GM21737 (cell line): ENCODE measurements at regions not wholly inside any gene's neighbourhood (a gene's known extent, or its start where the extent isn't known, plus 50 kb on each side); places are given as distances from the start of the nearest gene placed in this dataset.
"Not testable (repeated sequence)": the region's sequence is repeated elsewhere in the genome, so short reads cannot be mapped to it uniquely, and the experiment has no call there.

ENCODE experiments used
- ATAC-seq: cut with Tn5 transposase; IDR thresholded peaks from one replicate; pipeline ENCODE4 v1.9.1; 2021; ENCODE audit warnings: mild to moderate bottlenecking, moderate library complexity; ENCODE audit not compliant: unreplicated experiment

DNA sequence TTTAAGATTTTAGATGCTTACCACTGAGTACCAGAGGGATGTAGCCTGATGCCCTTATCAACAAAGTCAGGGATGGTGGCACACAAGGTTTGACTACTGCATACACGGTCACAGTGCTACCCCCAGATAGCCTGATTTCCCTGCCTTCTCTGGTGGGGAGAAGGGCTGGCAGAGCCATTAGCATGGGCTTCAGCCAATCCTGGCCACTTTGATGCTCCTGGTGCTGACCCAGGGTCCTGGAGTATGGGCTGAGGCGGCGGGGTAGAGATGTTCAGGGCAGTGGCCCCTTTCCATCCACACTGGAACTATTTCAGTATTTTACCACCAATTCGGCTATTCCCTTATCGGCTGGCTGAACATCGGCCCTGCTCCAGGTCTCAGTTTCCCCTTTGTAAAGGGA is 83.2 kb downstream of the POTEB3 start:
- not testable (repeated sequence) for ATAC-seq

DNA sequence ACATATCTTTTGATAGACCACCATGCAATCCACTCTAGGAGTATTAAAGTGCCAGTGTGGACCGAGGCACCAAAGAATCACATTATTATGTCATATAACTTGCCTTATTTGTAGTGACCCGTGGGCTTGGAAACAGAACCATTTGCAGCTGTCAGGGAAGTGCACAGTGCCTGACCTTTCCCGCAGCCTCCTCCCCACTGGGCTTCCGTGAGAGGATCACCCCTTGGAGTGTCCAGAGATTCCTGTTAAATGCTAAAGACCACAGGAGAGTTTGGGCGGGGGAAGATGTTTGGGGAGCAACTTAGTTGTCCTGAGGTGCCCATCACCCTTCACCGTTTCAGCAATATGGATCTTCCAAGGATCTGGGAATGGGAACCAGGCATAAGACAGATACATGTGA is 84.4 kb downstream of the POTEB3 start:
- not testable (repeated sequence) for ATAC-seq

DNA sequence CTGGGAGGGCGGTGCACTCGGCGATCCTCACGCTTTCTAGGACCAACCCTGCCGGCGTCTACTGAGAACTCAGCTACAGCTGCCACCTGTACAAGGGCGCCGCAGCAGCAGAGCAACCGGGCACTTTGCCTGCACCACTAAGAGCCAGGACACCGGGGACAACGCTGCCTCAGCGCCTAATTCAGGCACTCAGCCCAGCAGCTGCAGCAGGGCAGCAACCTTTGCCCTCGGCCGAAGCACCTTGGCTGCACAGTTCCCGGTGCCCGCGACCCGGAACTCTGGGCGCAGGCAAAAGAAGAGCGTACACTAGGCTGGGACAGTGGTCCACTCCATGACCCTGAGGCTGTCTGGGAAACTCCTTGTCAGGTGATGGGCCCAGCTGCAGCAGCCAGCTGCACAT is 85.7 kb downstream of the POTEB3 start:
- ATAC-seq = not testable (repeated sequence)

DNA sequence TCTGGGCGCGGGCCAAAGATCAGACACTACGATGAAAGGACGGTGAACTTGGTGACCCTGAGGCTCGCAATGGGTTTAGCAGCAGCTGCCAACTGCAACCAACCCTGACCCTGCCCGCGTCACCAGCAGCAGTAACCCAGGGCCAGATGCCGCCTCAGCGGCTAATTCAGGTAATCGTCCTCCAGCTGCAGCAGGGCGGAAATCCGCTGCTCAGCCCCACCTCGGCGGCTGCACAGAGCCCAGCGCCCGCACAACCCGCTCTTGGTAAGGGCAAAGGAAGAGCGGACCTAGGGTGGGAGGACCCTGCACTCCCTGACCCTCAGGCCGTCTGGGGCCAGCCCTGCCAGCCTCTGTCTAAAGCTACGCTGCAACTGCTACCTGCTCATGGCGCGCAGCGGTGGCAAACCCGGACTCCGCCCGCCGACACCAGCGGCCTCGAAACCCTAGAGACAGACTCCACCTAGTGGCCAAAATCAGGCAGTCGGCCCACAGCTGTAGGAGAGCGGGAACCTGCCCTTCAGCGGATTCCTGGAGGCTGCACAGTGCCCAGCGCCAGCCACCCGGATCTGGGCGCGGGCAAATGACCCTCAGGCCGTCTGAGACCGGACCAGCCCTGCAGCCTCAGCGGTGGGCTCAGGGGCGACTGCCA is 87.5 kb downstream of the POTEB3 start:
- not testable (repeated sequence) for ATAC-seq

DNA sequence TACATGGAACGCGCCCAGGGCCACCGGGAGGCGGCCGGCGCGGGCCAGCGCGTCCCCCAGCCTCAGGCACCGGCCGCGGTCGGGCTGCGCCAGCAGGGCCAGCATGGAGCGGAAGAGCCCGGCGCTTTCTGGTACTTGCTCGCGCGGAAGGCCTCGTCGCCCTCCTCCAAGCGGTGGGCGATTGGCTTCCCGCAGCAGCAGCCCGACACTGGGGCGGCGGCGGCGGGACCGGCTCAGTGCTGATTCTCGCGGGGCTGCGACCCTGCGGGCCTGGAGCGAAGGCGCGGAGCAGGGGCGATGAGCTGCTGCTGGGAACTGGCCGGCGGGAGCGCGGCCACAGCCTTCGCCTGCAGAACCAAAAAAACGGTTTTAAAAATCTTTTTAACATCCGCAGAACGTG is 95.3 kb downstream of the POTEB3 start:
- ATAC-seq = not testable (repeated sequence)

DNA sequence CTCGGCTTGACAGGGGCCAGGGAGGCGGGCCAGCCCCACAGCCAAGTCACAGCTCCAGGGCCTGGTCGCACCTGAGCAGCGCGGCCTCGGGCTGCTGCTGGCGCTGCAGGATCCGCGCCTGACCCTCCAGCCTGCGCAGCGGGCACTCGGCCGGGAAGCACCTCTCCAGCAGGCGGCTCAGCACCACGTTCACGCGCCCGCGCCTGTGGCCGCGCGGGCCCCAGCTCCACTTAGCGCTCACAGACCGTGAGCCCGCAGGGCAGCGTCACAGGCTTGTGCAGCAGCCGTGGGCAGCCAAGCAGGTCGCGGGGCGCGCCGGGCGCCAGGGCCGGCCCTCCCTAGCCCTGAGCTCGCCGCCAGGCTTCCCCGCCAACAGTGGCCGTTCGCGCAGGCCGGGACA is 95.8 kb downstream of the POTEB3 start:
- not testable (repeated sequence) for ATAC-seq

DNA sequence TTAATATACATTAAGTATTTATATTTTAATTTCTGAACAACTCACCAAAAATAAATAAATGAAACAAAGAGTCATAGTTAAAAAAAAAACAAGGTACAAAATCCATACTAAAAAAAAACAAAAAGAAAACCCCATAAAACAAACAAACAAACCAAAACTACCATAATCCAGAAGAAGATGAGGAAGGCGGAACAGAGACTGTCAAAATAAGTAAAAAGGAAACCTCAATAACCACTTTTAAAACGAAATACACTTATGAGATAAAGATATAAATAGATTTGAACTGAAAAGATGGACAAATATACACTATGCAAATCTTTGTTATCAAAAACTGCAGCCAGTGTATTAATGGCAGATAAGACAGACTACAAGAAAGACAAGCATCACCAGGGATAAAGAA is 103.3 kb downstream of the POTEB3 start:
- not testable (repeated sequence) for ATAC-seq

DNA sequence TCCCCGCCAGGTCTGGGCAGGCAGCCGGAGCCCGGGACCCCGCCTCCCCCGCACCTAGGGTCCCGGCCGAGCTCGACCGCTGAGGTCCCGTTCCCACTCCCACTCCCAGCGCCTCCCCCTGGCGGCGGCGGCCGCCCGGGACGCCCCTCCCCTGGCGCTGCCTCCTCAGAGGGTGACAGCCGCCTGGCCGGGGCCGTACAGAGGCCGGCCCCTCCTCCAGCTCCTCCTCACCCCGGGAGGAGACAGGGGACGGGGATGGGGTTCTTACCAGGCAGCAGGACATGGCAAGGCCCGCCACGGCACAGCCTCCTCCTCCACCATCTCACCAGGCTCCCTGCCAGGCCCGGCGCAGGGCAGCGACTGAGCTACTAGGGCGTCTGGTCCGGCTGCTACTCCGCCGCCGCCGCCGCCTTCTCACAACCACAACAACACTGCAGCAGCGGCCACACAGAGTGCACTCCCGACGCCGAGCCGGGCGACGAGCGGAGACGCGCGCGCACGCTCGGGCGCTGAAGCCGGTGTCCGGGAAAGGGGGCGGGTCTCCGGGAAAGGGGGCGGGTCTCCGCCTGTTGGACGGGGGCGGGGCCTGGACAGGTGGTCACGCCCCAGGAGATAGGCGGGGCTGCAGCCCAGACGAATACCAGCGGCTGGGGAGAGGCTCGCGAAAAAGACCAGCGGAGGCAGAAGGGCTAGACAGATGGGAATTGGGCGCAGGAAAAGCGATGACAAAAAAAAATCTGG is 115.4 kb downstream of the POTEB3 start:
- ATAC-seq = not testable (repeated sequence)

DNA sequence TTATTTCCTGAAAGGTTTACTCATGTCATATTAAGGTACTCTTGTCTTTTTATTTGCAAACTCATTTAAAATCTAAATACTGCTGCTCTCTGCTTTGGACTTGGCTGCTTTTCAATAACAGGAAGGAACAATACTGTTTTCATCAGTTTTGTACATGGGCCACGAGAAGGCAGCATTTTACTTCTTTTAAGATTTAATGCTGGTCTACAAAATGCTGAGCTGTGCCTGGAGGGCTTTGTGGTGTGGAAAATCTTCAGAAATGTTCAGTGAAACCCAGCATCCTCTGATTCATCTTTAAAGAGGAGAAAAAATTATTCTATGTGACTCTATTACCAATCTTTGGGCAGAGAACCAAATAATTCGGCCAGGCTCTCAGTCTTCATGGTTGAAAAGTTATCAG is 155.9 kb downstream of the POTEB3 start:
- ATAC-seq = peak; percentile 41

DNA sequence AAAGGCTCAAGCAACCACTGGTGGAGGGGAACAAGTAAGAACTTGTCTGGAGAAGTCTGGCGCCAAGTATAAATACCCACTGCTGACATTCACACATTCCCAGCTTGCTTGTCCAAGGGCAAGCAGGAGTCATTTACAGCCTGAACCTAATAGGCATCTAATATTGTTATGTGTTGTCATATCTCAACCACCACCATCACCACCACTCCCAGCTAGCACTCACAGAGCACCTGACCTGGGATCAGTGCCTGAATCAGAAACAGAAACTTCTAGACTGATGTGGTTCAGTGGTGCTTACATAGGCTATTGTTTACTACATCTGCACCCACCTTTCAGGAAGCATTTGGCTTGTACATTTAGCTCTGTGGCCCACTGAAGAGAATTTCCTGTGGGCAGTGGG is 157.1 kb downstream of the POTEB3 start:
- peak; percentile 94 for ATAC-seq

DNA sequence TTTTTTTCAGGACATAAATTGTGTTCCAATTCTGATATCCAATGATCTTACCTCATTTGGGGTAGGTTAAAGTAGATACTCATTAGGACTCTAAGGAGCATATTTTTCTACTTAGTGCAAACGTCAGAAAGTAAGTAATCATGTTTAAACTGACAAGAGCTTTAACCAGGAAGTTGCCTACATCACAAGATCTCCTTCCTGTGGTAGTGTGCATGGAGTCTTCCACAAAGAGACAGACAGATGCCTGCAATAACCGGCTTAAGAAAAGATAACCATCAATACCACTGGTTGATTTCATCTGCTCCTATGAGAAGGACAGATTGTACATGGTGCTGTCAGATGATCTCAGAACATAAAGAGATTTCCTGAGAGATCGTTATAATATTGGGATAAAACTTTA is 160.0 kb downstream of the POTEB3 start:
- ATAC-seq = not testable (repeated sequence)

DNA sequence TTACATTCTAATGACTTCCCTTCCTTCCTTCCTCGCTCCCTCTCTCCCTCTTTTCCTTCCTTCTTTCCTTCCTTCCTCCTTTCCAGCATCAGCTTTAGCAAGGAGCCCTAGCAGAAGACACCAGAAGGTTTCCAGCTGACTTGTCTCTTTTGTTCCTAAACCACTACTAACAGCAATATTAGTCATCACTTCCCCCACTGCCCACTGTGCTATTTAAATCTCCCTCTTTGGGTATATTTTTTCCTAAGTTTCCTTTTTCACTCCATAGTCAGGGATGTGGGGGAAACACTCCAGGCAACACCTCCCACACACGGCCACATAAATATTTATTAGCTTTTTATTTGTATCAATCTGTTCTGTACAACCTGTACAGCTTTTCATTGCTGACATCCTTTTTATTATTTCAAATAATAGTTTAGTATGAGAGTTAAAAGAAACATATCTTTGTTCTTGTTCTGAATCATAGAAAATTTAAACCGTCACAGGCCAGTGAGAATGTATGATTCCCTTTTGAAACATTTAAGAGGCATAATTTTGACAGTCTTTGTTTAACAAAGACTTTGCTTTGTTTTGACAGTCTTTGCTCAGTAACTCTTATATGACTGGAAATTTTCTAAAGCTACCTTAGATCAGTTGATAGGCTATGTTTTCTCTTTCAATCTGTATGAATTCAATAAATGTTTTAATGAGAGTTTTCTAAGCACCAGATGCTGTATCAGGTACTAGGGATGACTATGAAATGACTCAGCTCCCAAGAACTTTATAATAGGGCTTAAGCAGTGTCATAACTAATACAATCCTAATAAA is 167.9 kb downstream of the POTEB3 start:
- not testable (repeated sequence) for ATAC-seq

DNA sequence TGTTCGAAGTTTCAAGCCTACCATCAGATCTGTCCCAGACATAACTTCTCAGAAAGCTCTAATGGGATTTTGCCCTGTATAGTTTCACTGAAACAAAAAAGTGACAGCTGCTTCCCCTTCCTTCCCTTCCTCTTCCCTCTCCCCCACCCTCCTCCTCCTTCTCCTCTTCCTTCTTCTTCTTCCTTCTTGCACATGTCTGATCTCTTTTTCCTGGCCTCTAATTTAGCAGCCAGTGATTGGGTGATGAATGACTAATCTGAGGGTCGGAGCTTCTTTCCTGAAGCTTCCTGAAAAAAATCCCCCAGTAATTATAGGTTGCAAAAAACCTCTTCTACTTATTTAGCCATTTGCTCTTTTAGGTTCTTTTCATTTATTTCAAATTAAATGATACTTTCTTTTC is 168.7 kb downstream of the POTEB3 start:
- no peak for ATAC-seq

DNA sequence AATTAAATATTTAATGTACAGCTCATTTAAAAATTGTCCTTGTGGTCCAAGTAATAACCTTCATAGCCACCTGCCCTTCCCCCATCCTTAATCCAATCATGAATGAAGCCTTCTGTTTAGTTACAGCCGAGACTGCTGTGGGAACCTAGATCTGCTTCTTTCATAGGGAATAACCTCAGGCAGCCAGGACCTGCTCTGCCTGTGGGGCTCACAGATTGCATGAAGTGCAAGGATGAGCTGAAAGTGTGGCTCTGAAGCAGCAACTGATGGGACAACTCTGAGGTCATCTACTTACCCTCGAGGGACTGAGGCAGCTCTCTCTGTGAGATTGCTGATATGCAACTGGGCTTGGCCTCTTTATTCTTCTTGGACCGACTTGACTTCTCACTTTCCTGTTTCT is 169.8 kb downstream of the POTEB3 start:
- no peak for ATAC-seq

DNA sequence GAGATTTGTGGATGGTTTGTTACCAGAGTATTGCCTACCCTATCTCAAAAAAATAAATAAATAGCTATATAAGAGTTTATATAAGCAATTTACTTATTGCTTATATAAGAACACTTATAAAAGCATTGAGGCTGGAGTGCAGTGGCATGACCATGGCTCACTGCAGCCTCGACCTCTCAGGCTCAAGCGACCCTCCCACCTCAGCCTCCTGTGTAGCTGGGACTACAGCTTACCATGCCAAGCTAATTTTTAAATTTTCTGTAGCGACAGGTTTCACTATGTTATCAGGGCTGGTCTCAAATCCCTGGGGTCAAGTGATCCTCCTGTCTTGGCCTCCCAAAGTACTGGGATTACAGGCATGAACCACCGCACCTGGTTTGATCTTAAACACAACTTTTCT is 170.6 kb downstream of the POTEB3 start:
- ATAC-seq = not testable (repeated sequence)

DNA sequence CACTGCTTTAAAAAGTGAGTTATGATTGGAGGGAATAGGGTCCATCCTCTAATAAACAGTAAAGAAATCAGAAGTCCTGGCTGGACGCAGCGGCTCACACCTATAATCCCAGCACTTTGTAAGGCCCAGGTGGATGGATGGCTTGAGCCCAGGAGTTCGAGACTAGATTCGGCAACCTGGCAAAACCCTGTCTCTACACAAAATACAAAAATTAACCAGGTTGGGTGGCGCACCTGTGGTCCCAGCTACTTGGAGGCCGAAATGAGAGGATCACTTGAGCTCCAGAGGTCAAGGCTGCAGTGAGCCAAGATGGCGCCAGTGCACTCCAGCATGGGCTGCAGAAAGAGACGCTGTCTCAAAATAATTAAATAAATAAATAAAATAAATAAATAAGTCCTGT is 171.2 kb downstream of the POTEB3 start:
- ATAC-seq = no peak

DNA sequence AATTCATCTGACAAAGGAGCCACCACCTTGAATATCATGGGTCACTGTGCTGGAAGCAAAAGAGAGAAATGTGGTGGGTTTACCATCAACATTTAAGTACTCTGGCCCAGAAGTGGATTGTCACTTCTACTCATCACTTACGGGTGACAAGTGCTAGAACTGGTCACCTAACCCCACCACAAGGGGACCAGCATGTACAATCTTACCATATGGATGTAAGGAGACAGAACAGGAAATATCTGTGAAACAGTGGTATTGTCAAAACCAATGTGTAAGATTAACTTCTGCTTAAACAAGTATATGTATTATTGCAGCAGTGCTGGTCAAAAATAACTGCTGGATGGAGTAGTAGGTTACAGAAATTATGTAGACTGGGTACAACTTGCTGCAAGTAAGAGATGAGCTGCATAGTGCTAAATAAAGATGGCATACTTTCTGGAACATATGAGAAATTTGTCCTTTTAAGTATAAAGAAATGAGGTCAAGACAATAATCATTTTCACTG is 171.8 kb downstream of the POTEB3 start:
- no peak for ATAC-seq

DNA sequence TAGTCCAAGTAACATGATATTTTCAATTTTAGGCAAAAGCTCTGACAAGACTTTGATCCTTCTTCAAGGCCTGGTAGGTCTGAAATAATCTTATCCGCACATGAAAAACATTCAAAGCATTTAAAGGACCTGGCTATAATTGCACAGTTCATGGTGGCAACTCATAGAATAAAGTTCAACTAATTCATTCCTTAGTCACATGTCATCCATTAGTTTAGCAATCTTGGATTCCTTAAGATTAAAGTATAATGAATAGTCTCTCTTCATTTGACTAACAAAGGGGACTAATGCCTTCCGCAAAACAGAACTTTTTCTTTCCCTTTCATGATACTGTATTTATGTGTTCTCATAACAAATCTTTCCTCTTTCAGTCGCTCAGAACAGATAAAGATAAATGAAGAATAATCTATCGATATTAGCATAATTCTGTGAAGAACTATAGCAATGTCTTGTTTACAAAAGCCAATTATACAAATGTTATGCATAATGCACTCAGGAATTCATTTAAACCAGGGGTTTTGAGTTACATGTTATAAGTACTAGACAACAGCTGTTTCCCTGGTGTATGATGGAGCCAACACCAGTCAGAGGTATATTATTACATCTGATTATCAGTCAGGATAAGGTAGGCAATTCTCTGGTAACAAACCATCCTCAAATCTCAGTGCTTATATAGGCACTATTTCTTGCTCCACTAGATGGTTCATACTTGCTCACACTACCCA is 172.5 kb downstream of the POTEB3 start:
- ATAC-seq = no peak

DNA sequence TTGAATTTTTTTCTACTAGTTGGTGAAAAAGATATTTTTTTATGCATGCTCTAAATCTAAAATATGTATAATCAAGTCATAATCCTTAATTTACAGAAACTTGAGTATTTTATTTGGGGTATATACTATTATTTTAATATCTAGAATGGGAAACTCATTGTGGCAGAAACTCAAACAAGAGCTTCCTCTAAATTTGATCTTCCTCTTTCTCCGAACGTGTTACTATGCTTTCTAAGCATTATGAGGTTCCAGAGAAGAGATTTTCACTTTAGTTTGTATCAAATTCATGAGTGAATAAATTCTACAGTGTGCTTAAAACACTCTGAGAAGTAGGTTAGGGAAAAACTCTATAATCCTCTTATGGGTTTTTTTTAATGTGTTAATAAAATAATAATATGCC is 173.1 kb downstream of the POTEB3 start:
- ATAC-seq = no peak

DNA sequence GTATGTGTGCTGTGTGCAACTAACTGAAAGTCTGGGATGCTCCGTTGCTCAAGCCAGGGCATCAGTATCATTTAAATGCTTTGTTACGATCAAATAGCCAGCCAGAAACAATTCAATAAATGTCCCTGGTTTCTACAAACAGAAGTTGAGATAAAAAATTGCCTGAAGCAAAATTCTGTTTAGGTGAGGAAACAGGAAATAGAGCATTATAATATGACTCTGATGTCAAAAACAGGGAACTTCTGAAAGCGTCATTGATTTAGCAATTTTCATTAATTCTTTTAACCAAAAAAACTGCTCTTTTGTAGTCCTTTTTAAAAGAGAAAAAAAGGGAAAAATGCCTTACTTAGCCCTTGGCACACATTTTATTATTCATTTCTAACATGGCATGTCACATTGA is 174.7 kb downstream of the POTEB3 start:
- ATAC-seq = not testable (repeated sequence)
